ENCODE measurements at regions not wholly inside any gene's neighbourhood (a gene's known extent, or its start where the extent isn't known, plus 50 kb on each side); places are given as distances from the start of the nearest gene placed in this dataset.

- TF ChIP-seq CSDC2 (CRISPR knock-in tag; IDR thresholded peaks at IDR 0.05) = no peak
- no peak for TF ChIP-seq ZNF70 (CRISPR knock-in tag; IDR thresholded peaks at IDR 0.05)
- TF ChIP-seq TOX (CRISPR knock-in tag; IDR thresholded peaks at IDR 0.05; ENCODE audit: borderline replicate concordance) = no peak
- no peak for TF ChIP-seq PATZ1 (CRISPR knock-in tag; IDR thresholded peaks at IDR 0.05; ENCODE audit: borderline replicate concordance)
- TF ChIP-seq CSRNP3 (CRISPR knock-in tag; IDR thresholded peaks at IDR 0.05) = no peak
- TF ChIP-seq POU6F1 (CRISPR knock-in tag; IDR thresholded peaks at IDR 0.05; ENCODE audit: borderline replicate concordance, low read depth) = no peak
- no peak for TF ChIP-seq CREB5 (CRISPR knock-in tag; IDR thresholded peaks at IDR 0.05; ENCODE audit: low read depth)
- no peak for TF ChIP-seq PPARA (CRISPR knock-in tag; IDR thresholded peaks at IDR 0.05; ENCODE audit: borderline replicate concordance)
- TF ChIP-seq ZFP3 (CRISPR knock-in tag; IDR thresholded peaks at IDR 0.05) = no peak
- TF ChIP-seq ARNTL (CRISPR knock-in tag; IDR thresholded peaks at IDR 0.05; ENCODE audit: borderline replicate concordance, low read depth) = no peak
- TF ChIP-seq ZFP30 (CRISPR knock-in tag; IDR thresholded peaks at IDR 0.05) = no peak
- TF ChIP-seq RARB (CRISPR knock-in tag; IDR thresholded peaks at IDR 0.05) = no peak
Observed at GRCh38 chr3:70829092-70829491, 516.7 kb upstream of the MDFIC2 start.
